DND-41 (cell line): ENCODE measurements at regions not wholly inside any gene's neighbourhood (a gene's known extent, or its start where the extent isn't known, plus 50 kb on each side); places are given as distances from the start of the nearest gene placed in this dataset.

ENCODE experiments used
- ATAC-seq: fragments of 200-7000 bp; cut with Tn5 transposase; 3 replicates; pipeline ENCODE4 v1.9.1; 2021; ENCODE audit warnings: low read depth; ENCODE audit not compliant: insufficient read depth
- DNase-seq: peaks from one replicate; pipeline ENCODE4 v3.0.0-alpha.2; 2020
- H2AFZ ChIP-seq: 2 replicates; pipeline ENCODE4 v1.6.0; 2012; ENCODE audit warnings: low read depth, low read length
- H3K27ac ChIP-seq: 2 replicates; pipeline ENCODE4 v1.5.1; 2012; ENCODE audit warnings: low read length, inconsistent platforms
- H3K27me3 ChIP-seq: fragments of 200-600 bp; sonication (generic); 2 replicates; pipeline ENCODE4 v1.6.0; 2012; ENCODE audit warnings: low read length, mild to moderate bottlenecking, inconsistent platforms; ENCODE audit not compliant: insufficient read depth, poor library complexity
- H3K36me3 ChIP-seq: 2 replicates; pipeline ENCODE4 v1.5.1; 2012; ENCODE audit warnings: low read length, inconsistent platforms; ENCODE audit not compliant: insufficient read depth
- H3K4me1 ChIP-seq: 2 replicates; pipeline ENCODE4 v1.5.1; 2012; ENCODE audit warnings: mild to moderate bottlenecking, low read length; ENCODE audit not compliant: insufficient read depth
- H3K4me2 ChIP-seq: 2 replicates; pipeline ENCODE4 v1.6.0; 2012; ENCODE audit warnings: mild to moderate bottlenecking, moderate library complexity, low read length, inconsistent platforms; ENCODE audit not compliant: insufficient read depth
- H3K4me3 ChIP-seq, 2 experiments: fragments of 200-600 bp in 1 of 2; shearing (Covaris generic) in 1 of 2; 2 replicates each; pipeline ENCODE4 v1.5.1; 2012 to 2016; ENCODE audit warnings: inconsistent platforms in 2 of 2, low read length in 2 of 2, mild to moderate bottlenecking in 2 of 2, low read depth in 1 of 2, moderate library complexity in 1 of 2
- H3K79me2 ChIP-seq: 2 replicates; pipeline ENCODE4 v1.6.0; 2012; ENCODE audit warnings: low read length, inconsistent platforms; ENCODE audit not compliant: insufficient read depth
- H3K9ac ChIP-seq: 2 replicates; pipeline ENCODE4 v1.6.0; 2012; ENCODE audit warnings: low read depth, mild to moderate bottlenecking, inconsistent platforms, low read length, moderate library complexity
- H3K9me3 ChIP-seq: 2 replicates; pipeline ENCODE4 v1.5.1; 2012; ENCODE audit warnings: low read length, moderate library complexity, mild to moderate bottlenecking, inconsistent platforms; ENCODE audit not compliant: insufficient read depth, severe bottlenecking
- H4K20me1 ChIP-seq: 2 replicates; pipeline ENCODE4 v1.6.0; 2012; ENCODE audit warnings: low read length; ENCODE audit not compliant: insufficient read depth
- EZH2 ChIP-seq: IDR thresholded peaks from 3 replicates; pipeline ENCODE4 v1.6.1; 2012; ENCODE audit warnings: borderline replicate concordance, low read depth, mild to moderate bottlenecking, moderate library complexity, low read length, inconsistent platforms; ENCODE audit not compliant: severe bottlenecking
- TF ChIP-seq, protein P1 (sequence below): IDR thresholded peaks from 2 replicates; pipeline ENCODE4 v1.5.1; 2012; ENCODE audit warnings: borderline replicate concordance, low read length, moderate library complexity, mild to moderate bottlenecking; ENCODE audit not compliant: poor library complexity, severe bottlenecking; ENCODE audit errors: extremely low read depth

DNA sequence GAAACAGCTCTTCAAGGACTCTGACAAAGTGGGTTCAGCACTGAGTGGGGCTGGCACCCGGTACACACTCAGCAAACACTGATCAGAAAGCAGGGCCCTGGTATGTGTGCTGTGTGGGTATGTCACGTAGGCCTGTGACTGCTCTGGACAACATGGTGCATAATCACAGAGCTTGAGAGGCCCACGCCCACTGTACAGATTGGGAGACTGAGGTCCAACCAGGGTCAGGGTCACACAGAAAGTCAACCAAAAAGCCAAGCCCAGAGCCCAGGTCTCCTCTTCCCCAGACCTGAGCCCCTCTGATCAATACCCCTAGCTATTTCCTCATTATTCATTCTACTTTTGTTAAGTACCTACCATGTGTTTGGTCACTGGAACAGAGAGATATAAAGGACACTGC, 166.1 kb upstream of the LINGO1 start:
- Histone ChIP-seq H3K36me3 (no peaks in the 10 kb centered on the region), H3K9ac (no peak overlapping the region), H3K4me2 (no peak overlapping the region), H3K27me3 (no peaks in the 10 kb centered on the region), H3K4me1 (peaks cover 30% of the 10 kb centered on the region), H3K79me2 (no peaks in the 10 kb centered on the region), H4K20me1 (no peaks in the 10 kb centered on the region), H3K9me3 (no peaks in the 10 kb centered on the region), H2AFZ (no peak overlapping the region), H3K27ac (no peak overlapping the region), H3K4me3 (no peak overlapping the region)
- DNase-seq (no peak), ATAC-seq (no peak)
- TF ChIP-seq EZH2, result no peak
- TF ChIP-seq, protein P1, sequence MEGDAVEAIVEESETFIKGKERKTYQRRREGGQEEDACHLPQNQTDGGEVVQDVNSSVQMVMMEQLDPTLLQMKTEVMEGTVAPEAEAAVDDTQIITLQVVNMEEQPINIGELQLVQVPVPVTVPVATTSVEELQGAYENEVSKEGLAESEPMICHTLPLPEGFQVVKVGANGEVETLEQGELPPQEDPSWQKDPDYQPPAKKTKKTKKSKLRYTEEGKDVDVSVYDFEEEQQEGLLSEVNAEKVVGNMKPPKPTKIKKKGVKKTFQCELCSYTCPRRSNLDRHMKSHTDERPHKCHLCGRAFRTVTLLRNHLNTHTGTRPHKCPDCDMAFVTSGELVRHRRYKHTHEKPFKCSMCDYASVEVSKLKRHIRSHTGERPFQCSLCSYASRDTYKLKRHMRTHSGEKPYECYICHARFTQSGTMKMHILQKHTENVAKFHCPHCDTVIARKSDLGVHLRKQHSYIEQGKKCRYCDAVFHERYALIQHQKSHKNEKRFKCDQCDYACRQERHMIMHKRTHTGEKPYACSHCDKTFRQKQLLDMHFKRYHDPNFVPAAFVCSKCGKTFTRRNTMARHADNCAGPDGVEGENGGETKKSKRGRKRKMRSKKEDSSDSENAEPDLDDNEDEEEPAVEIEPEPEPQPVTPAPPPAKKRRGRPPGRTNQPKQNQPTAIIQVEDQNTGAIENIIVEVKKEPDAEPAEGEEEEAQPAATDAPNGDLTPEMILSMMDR, result no peak

DNA sequence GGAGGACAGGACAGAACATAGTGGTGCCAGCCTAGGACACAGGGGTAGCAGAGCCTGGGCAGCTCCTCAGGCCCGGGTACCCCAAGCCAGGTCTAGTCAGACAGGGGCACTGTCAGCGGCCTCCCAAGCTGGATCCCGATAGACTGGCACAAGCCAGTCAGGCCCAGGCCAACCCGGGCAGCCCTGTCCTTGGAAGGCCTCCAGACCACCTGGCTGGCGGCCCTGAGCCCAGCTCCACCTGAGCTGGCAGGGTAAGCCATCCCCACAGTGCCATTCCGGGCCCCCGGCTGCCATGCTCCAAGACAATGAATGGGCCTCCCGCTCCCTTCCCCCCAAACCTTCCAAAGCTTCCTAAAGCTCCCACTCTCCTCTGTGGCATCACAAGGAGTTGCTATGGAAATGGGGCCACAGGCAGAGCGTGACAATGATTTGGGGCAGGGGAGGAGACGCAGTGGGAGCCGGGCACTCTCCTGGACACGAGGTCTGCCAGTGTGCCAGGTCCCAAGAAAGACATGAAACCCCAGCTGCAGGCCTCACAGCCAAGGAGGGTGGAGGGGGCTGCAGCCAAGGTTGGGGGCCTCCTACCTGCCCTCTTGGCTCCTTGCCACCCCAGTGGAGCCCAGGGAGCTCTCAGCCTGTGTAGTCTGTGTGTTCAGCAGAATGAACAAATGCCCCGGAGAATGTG, 165.6 kb upstream of the LINGO1 start:
- Histone ChIP-seq H4K20me1 (no peaks in the 10 kb centered on the region), H3K9ac (no peak overlapping the region), H3K79me2 (no peaks in the 10 kb centered on the region), H3K4me1 (peaks cover 30% of the 10 kb centered on the region), H3K27ac (peak overlapping the region; percentile 78; the same call in 1 of the 2 replicates), H3K4me3 (no peak overlapping the region), H2AFZ (no peak overlapping the region), H3K36me3 (no peaks in the 10 kb centered on the region), H3K9me3 (no peaks in the 10 kb centered on the region), H3K27me3 (no peaks in the 10 kb centered on the region), H3K4me2 (no peak overlapping the region)
- TF ChIP-seq, protein P1, result no peak
- no peak for TF ChIP-seq EZH2
- no peak for DNase-seq
- no peak for ATAC-seq

DNA sequence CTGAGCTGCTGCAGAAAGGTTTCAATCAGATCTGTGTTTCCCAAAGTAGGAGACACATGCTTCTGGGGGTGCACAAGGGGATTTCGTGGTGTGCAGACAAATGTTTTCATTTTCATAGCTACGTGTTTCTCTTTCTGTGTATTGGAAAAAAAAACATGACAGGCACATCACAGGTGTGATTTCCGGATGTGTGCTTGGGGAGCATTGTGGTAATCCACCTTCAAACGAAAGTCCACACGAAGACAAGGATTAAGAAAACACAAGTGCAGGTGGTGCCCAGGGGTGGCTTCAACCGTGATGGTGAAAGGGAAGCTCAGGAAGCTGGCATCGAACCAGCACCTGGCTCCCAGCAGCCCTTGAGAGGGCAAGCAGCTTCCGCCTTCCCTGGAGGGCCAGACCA, 164.6 kb upstream of the LINGO1 start:
- H3K27ac ChIP-seq, result peak overlapping the region; percentile 78
- peaks cover 30% of the 10 kb centered on the region for H3K4me1 ChIP-seq
- TF ChIP-seq, protein P1, result no peak
- no peak for TF ChIP-seq EZH2
- no peak overlapping the region for H2AFZ ChIP-seq
- no peak overlapping the region for H3K4me3 ChIP-seq
- H3K9me3 ChIP-seq, result no peaks in the 10 kb centered on the region
- H3K36me3 ChIP-seq, result no peaks in the 10 kb centered on the region
- H3K9ac ChIP-seq, result no peak overlapping the region
- H3K79me2 ChIP-seq, result no peaks in the 10 kb centered on the region
- H3K4me2 ChIP-seq, result peak overlapping the region; percentile 26; the same call in 1 of the 2 replicates
- H4K20me1 ChIP-seq, result no peaks in the 10 kb centered on the region
- ATAC-seq (peak; percentile 87), DNase-seq (peak; percentile 79)
- H3K27me3 ChIP-seq, result no peaks in the 10 kb centered on the region
